ENCODE measurements at regions not wholly inside any gene's neighbourhood (a gene's known extent, or its start where the extent isn't known, plus 50 kb on each side); places are given as distances from the start of the nearest gene placed in this dataset.

DNA sequence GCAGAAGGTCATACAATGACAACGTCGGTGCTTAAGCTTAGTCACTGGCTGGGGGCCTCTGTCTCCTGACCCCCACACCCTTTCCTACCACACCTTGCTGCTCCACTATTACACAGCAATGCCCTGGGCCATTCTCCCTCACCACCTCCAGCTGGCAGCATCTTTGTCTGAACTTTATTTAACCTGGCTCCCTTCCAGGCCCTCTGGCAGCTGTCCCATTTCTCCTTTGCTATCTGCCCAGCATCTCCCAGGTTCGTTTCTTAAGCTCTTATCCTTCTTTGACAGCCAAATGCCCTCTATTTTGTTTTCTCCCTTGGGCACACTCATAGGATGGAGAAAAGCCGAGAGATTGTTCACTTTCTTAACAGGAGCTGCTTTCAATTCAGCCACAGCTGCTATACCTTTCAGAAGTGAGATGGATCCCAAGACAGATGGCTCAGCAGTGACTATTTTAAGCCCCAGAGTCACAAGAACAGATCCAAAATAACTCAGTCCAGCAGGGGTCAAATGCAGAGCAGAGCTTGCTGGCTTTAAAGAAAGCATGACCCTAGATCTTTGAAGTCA is 1277.1 kb upstream of the AUTS2 start:
- Histone ChIP-seq H3K9me3 (ENCODE audit: control insufficient read depth, insufficient read depth, low read length) (no peaks in the 10 kb centered on the region; the same call in 1 of the 2 replicates), H4K5ac (ENCODE audit: low read depth, low read length) (no peak overlapping the region), H2AK9ac (replicated peaks; ENCODE audit: low read depth, low read length, poor library complexity) (no peak overlapping the region), H3K18ac (ENCODE audit: low read depth, low read length) (no peak overlapping the region), H3K4ac (ENCODE audit: low read depth, low read length) (no peak overlapping the region), H3K23ac (ENCODE audit: low read depth, low read length) (no peak overlapping the region), H3K4me3 (ENCODE audit: insufficient read depth, low read depth, low read length) (no peak overlapping the region), H3K27ac (ENCODE audit: insufficient read depth, low read length) (no peak overlapping the region), H4K20me1 (ENCODE audit: insufficient read depth, low read length) (no peaks in the 10 kb centered on the region), H2BK120ac (ENCODE audit: low read depth, low read length) (no peak overlapping the region), H3K27me3 (ENCODE audit: control insufficient read depth, insufficient read depth, low read length) (no peaks in the 10 kb centered on the region), H3K36me3 (ENCODE audit: control insufficient read depth, insufficient read depth, low read length) (no peaks in the 10 kb centered on the region), H2BK5ac (ENCODE audit: low read depth, low read length, poor library complexity, severe bottlenecking) (no peak overlapping the region), H2AK5ac (ENCODE audit: low read depth, low read length) (no peak overlapping the region), H3K9ac (ENCODE audit: low read depth, low read length) (no peak overlapping the region), H3K56ac (ENCODE audit: extremely low read depth, insufficient read depth, low read length) (no peak overlapping the region), H3K79me1 (ENCODE audit: low read depth in 1 of 2, low read length in 2 of 2) (no peaks in the 10 kb centered on the region), H3K4me1 (ENCODE audit: control insufficient read depth, insufficient read depth, low read length) (no peaks in the 10 kb centered on the region), H2BK20ac (ENCODE audit: low read depth, low read length) (no peak overlapping the region), H3K4me2 (ENCODE audit: low read depth, low read length) (no peak overlapping the region), H2AFZ (replicated peaks; ENCODE audit: low read length, poor library complexity) (no peak overlapping the region), H3K9me1 (ENCODE audit: insufficient read depth, low read length) (no peaks in the 10 kb centered on the region), H2BK15ac (ENCODE audit: low read depth, low read length) (no peak overlapping the region), H4K91ac (ENCODE audit: insufficient read depth, low read depth, low read length) (no peak overlapping the region), H4K8ac (ENCODE audit: low read depth in 2 of 2, low read length in 2 of 2) (no peak overlapping the region), H3K14ac (replicated peaks; ENCODE audit: low read depth, low read length) (no peak overlapping the region)
- BruUV-seq (replicated peaks): no TSS peak
- DNase-seq: no peak
- ATAC-seq (ENCODE audit: low read depth): no peak
- no CpG with 5 or more reads among the region's 4 CpGs for WGBS, 2 experiments (ENCODE audit: extremely low coverage in 2 of 2, insufficient read length in 1 of 2)
- in situ Hi-C loops (cut with MboI; ENCODE audit: low sequenced_read_pairs): no loop called here
- CTCF ChIA-PET: no interaction called here
- POLR2A ChIA-PET (ENCODE audit: unreplicated experiment): no interaction called here
- no peak for TF ChIP-seq CHD1 (IDR thresholded peaks at IDR 0.05; ENCODE audit: low read depth, low read length)
- TF ChIP-seq NFE2L2 (IDR thresholded peaks at IDR 0.05; ENCODE audit: low read depth, low read length): no peak
- TF ChIP-seq MAZ (IDR thresholded peaks at IDR 0.05; ENCODE audit: borderline replicate concordance, low read depth, low read length): no peak
- TF ChIP-seq CEBPB (IDR thresholded peaks at IDR 0.05; ENCODE audit: low read depth, low read length): no peak
- TF ChIP-seq SMC3 (IDR thresholded peaks at IDR 0.05; ENCODE audit: low read depth, low read length): no peak
- no peak for TF ChIP-seq POLR2A (IDR thresholded peaks at IDR 0.05; ENCODE audit: low read depth, low read length)
- TF ChIP-seq, protein P1, sequence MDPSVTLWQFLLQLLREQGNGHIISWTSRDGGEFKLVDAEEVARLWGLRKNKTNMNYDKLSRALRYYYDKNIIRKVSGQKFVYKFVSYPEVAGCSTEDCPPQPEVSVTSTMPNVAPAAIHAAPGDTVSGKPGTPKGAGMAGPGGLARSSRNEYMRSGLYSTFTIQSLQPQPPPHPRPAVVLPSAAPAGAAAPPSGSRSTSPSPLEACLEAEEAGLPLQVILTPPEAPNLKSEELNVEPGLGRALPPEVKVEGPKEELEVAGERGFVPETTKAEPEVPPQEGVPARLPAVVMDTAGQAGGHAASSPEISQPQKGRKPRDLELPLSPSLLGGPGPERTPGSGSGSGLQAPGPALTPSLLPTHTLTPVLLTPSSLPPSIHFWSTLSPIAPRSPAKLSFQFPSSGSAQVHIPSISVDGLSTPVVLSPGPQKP (IDR thresholded peaks at IDR 0.05; ENCODE audit: borderline replicate concordance, low read depth, low read length): no peak
- TF ChIP-seq RAD21 (IDR thresholded peaks at IDR 0.05; ENCODE audit: low read length): no peak
- no peak for TF ChIP-seq FOS (IDR thresholded peaks at IDR 0.05; ENCODE audit: low read depth, low read length)
- TF ChIP-seq RFX5 (IDR thresholded peaks at IDR 0.05; ENCODE audit: low read depth, low read length): no peak
- TF ChIP-seq, protein P2, sequence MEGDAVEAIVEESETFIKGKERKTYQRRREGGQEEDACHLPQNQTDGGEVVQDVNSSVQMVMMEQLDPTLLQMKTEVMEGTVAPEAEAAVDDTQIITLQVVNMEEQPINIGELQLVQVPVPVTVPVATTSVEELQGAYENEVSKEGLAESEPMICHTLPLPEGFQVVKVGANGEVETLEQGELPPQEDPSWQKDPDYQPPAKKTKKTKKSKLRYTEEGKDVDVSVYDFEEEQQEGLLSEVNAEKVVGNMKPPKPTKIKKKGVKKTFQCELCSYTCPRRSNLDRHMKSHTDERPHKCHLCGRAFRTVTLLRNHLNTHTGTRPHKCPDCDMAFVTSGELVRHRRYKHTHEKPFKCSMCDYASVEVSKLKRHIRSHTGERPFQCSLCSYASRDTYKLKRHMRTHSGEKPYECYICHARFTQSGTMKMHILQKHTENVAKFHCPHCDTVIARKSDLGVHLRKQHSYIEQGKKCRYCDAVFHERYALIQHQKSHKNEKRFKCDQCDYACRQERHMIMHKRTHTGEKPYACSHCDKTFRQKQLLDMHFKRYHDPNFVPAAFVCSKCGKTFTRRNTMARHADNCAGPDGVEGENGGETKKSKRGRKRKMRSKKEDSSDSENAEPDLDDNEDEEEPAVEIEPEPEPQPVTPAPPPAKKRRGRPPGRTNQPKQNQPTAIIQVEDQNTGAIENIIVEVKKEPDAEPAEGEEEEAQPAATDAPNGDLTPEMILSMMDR (conservative IDR thresholded peaks at IDR 0.05; ENCODE audit: low read depth, low read length): no peak
- TF ChIP-seq RCOR1 (IDR thresholded peaks at IDR 0.05; ENCODE audit: insufficient replicate concordance, low read length): no peak
- no peak for TF ChIP-seq MXI1 (IDR thresholded peaks at IDR 0.05; ENCODE audit: borderline replicate concordance, low read depth, low read length)
- no peak for TF ChIP-seq MAFK (IDR thresholded peaks at IDR 0.05; ENCODE audit: low read depth, low read length)
- TF ChIP-seq, protein P3, sequence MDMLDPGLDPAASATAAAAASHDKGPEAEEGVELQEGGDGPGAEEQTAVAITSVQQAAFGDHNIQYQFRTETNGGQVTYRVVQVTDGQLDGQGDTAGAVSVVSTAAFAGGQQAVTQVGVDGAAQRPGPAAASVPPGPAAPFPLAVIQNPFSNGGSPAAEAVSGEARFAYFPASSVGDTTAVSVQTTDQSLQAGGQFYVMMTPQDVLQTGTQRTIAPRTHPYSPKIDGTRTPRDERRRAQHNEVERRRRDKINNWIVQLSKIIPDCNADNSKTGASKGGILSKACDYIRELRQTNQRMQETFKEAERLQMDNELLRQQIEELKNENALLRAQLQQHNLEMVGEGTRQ (IDR thresholded peaks at IDR 0.05; ENCODE audit: low read depth, low read length): no peak
- TF ChIP-seq BHLHE40 (IDR thresholded peaks at IDR 0.05; ENCODE audit: low read depth, low read length): no peak
- intact Hi-C loops (cut with micrococcal nuclease): no loop called here
- dilution Hi-C loops (cut with HindIII; ENCODE audit: low sequenced_read_pairs, unreplicated experiment): no loop called here

Measured in IMR-90 (cell line).